GM23338 (cell line): ENCODE measurements at regions not wholly inside any gene's neighbourhood (a gene's known extent, or its start where the extent isn't known, plus 50 kb on each side); places are given as distances from the start of the nearest gene placed in this dataset.

Experiments
- ATAC-seq: fragments of 200-7000 bp; cut with Tn5 transposase; 3 replicates; pipeline ENCODE4 v1.9.1; 2020
- DNase-seq: peaks from one replicate; pipeline ENCODE4 v3.0.0-alpha.2; 2015; ENCODE audit warnings: low spot score
- H2AFZ ChIP-seq: fragments of 200-600 bp; sonication (generic); 2 replicates; pipeline ENCODE4 v1.8.0; 2016; ENCODE audit warnings: antibody characterized with exemption, mild to moderate bottlenecking, moderate library complexity
- H3F3A ChIP-seq: fragments of 200-600 bp; sonication (generic); replicated peaks from 2 replicates; pipeline ENCODE4 v1.8.0; 2017; ENCODE audit warnings: antibody characterized with exemption, mixed run types, low read depth
- H3K27ac ChIP-seq: fragments of 200-600 bp; sonication (generic); 2 replicates; pipeline ENCODE4 v1.6.1; 2016; ENCODE audit warnings: low read depth
- H3K27me3 ChIP-seq: fragments of 200-600 bp; sonication (generic); 2 replicates; pipeline ENCODE4 v1.8.0; 2016; ENCODE audit warnings: mild to moderate bottlenecking, mixed run types, moderate library complexity; ENCODE audit not compliant: insufficient read depth
- H3K36me3 ChIP-seq: fragments of 200-600 bp; sonication (generic); 2 replicates; pipeline ENCODE4 v1.8.0; 2016; ENCODE audit warnings: mild to moderate bottlenecking; ENCODE audit not compliant: insufficient read depth
- H3K4me1 ChIP-seq: fragments of 200-600 bp; sonication (generic); 2 replicates; pipeline ENCODE4 v1.8.0; 2016; ENCODE audit warnings: mild to moderate bottlenecking, moderate library complexity; ENCODE audit not compliant: insufficient read depth
- H3K4me2 ChIP-seq: fragments of 200-600 bp; sonication (generic); 2 replicates; pipeline ENCODE4 v1.7.1; 2017; ENCODE audit warnings: mixed run types
- H3K4me3 ChIP-seq: fragments of 200-600 bp; sonication (generic); 2 replicates; pipeline ENCODE4 v1.6.1; 2016; ENCODE audit warnings: mixed run types
- H3K79me2 ChIP-seq: fragments of 200-600 bp; sonication (generic); replicated peaks from 2 replicates; pipeline ENCODE4 v1.8.0; 2017; ENCODE audit warnings: mild to moderate bottlenecking; ENCODE audit not compliant: insufficient read depth
- H3K9me2 ChIP-seq: fragments of 200-600 bp; sonication (generic); 2 replicates; pipeline ENCODE4 v1.8.0; 2017; ENCODE audit not compliant: insufficient read depth
- H4K20me1 ChIP-seq: fragments of 200-600 bp; sonication (generic); replicated peaks from 2 replicates; pipeline ENCODE4 v1.8.0; 2017; ENCODE audit warnings: mild to moderate bottlenecking; ENCODE audit not compliant: insufficient read depth
- H3K27ac Mint-ChIP-seq: 2 replicates; pipeline ENCODE4 v1.8.0; 2020; ENCODE audit warnings: inconsistent platforms, mild to moderate bottlenecking, moderate library complexity, mixed read lengths
- H3K27me3 Mint-ChIP-seq: 3 replicates; pipeline ENCODE4 v1.8.0; 2022; ENCODE audit warnings: low read depth, mild to moderate bottlenecking, moderate library complexity, mixed read lengths, inconsistent platforms; ENCODE audit not compliant: insufficient read depth, poor library complexity
- H3K36me3 Mint-ChIP-seq: 3 replicates; pipeline ENCODE4 v1.8.0; 2021; ENCODE audit warnings: low read depth, mild to moderate bottlenecking, inconsistent platforms, moderate library complexity, mixed read lengths
- H3K4me1 Mint-ChIP-seq: 3 replicates; pipeline ENCODE4 v1.8.0; 2020; ENCODE audit warnings: mild to moderate bottlenecking, inconsistent platforms, mixed read lengths
- H3K4me3 Mint-ChIP-seq: 3 replicates; pipeline ENCODE4 v1.8.0; 2021; ENCODE audit warnings: moderate library complexity, mild to moderate bottlenecking, inconsistent platforms, mixed read lengths
- H3K9me3 Mint-ChIP-seq: 3 replicates; pipeline ENCODE4 v1.8.0; 2020; ENCODE audit warnings: moderate library complexity, mild to moderate bottlenecking, inconsistent platforms, mixed read lengths
- CTCF ChIP-seq, 2 experiments: fragments of 200-600 bp in 1 of 2; sonication (generic) in 1 of 2; conservative IDR thresholded peaks; 2 replicates each; pipeline versions ENCODE4 v1.5.1 to v1.6.1; 2016 to 2017; ENCODE audit warnings: antibody characterized with exemption in 2 of 2, low read depth in 2 of 2, mild to moderate bottlenecking in 2 of 2, moderate library complexity in 1 of 2
- EZH2 ChIP-seq: fragments of 200-600 bp; sonication (generic); IDR thresholded peaks from one replicate; pipeline ENCODE4 v1.8.0; 2017; ENCODE audit warnings: antibody characterized with exemption, mild to moderate bottlenecking, low read depth; ENCODE audit not compliant: unreplicated experiment
- EZH2phosphoT487 ChIP-seq: fragments of 200-600 bp; sonication (generic); IDR thresholded peaks from one replicate; pipeline ENCODE4 v1.8.1; 2018; ENCODE audit warnings: antibody characterized with exemption; ENCODE audit not compliant: unreplicated experiment
- NANOG ChIP-seq: IDR thresholded peaks from 2 replicates; pipeline ENCODE4 v1.6.1; 2016; ENCODE audit warnings: antibody characterized with exemption, borderline replicate concordance
- POLR2AphosphoS5 ChIP-seq: IDR thresholded peaks from 2 replicates; pipeline ENCODE4 v1.6.1; 2016; ENCODE audit warnings: antibody characterized with exemption, low read depth
- STAT1 ChIP-seq: IDR thresholded peaks from one replicate; pipeline ENCODE4 v1.6.1; 2016; ENCODE audit warnings: antibody characterized with exemption; ENCODE audit not compliant: unreplicated experiment
- ZNF331 ChIP-seq: fragments of 250-450 bp; sonication (Bioruptor Pico); IDR thresholded peaks from 2 replicates; pipeline ENCODE4 v1.5.0; 2020; ENCODE audit warnings: low read depth, mild to moderate bottlenecking, moderate library complexity
- TF ChIP-seq, protein P1 (sequence below): IDR thresholded peaks from one replicate; pipeline ENCODE4 v1.6.1; 2018; ENCODE audit warnings: antibody characterized with exemption; ENCODE audit not compliant: unreplicated experiment
- TF ChIP-seq, protein P2 (sequence below): fragments of 250-450 bp; sonication (Bioruptor Pico); IDR thresholded peaks from 2 replicates; pipeline ENCODE4 v1.5.0; 2020; ENCODE audit warnings: mild to moderate bottlenecking, moderate library complexity

DNA sequence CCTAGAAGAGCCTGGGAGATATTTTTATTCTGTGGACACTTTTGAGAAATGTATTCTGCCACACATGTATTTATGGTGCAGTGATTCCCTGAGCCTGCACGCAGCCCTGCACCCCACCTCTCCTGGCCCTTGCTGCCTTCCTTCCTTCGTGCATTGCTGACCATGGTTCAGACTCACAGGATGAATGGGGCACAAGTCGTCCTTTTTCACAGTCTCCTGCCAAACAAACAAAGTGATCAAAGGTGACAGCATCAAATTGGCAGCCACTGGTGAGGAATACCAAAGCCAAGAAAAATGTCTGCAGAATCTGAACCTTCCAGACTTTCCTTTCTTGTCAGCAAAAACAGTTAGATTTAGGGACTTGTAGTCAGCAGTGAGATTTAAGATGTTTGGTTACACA, 215.0 kb downstream of the ACTR3B start (continued):
- TF ChIP-seq NANOG (no peak), POLR2AphosphoS5 (no peak), CTCF (conservative IDR thresholded peaks at IDR 0.05; ENCODE audit: low read depth in 2 of 2) (no peak), EZH2 (no peak), EZH2phosphoT487 (no peak)

DNA sequence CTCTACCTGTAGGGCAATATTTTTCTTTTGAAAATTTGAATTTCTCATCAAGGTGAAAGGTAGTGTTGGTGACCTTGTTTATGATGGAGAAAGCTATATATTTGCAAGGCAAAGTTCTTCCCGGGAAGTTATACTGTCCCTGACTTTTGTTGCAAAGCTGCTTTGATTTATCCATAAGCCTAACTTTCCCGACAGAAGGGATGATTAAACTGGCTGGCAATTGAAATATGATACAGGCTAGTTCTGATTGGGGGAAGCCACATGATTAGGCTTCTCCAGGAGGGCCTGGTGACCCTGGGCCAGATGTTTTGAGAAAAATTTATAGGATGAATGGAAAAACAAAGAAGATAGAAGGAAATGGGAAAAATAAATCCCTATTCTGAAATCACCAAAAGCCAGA, 215.5 kb downstream of the ACTR3B start:
- Mint-ChIP-seq H3K36me3 (peaks cover 47% of the 10 kb centered on the region), H3K27ac (no peak overlapping the region), H3K4me1 (peaks cover 11% of the 10 kb centered on the region), H3K27me3 (peaks cover 16% of the 10 kb centered on the region), H3K9me3 (peaks cover 47% of the 10 kb centered on the region), H3K4me3 (no peak overlapping the region)
- Histone ChIP-seq H3F3A (no peaks in the 10 kb centered on the region), H3K4me3 (no peak overlapping the region), H3K4me2 (no peak overlapping the region), H4K20me1 (no peaks in the 10 kb centered on the region), H3K27me3 (peaks cover 9% of the 10 kb centered on the region; the same call in 1 of the 2 replicates), H3K9me2 (peaks cover 7% of the 10 kb centered on the region), H2AFZ (no peak overlapping the region), H3K79me2 (no peaks in the 10 kb centered on the region), H3K36me3 (peaks cover 5% of the 10 kb centered on the region), H3K27ac (no peak overlapping the region), H3K4me1 (0 out of 2 replicates have a peak, but pooled peaks cover under 1% of the 10 kb centered on the region)
- TF ChIP-seq, protein P1, sequence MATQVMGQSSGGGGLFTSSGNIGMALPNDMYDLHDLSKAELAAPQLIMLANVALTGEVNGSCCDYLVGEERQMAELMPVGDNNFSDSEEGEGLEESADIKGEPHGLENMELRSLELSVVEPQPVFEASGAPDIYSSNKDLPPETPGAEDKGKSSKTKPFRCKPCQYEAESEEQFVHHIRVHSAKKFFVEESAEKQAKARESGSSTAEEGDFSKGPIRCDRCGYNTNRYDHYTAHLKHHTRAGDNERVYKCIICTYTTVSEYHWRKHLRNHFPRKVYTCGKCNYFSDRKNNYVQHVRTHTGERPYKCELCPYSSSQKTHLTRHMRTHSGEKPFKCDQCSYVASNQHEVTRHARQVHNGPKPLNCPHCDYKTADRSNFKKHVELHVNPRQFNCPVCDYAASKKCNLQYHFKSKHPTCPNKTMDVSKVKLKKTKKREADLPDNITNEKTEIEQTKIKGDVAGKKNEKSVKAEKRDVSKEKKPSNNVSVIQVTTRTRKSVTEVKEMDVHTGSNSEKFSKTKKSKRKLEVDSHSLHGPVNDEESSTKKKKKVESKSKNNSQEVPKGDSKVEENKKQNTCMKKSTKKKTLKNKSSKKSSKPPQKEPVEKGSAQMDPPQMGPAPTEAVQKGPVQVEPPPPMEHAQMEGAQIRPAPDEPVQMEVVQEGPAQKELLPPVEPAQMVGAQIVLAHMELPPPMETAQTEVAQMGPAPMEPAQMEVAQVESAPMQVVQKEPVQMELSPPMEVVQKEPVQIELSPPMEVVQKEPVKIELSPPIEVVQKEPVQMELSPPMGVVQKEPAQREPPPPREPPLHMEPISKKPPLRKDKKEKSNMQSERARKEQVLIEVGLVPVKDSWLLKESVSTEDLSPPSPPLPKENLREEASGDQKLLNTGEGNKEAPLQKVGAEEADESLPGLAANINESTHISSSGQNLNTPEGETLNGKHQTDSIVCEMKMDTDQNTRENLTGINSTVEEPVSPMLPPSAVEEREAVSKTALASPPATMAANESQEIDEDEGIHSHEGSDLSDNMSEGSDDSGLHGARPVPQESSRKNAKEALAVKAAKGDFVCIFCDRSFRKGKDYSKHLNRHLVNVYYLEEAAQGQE, result no peak
- TF ChIP-seq ZNF331 (no peak), STAT1 (no peak)
- TF ChIP-seq, protein P2, sequence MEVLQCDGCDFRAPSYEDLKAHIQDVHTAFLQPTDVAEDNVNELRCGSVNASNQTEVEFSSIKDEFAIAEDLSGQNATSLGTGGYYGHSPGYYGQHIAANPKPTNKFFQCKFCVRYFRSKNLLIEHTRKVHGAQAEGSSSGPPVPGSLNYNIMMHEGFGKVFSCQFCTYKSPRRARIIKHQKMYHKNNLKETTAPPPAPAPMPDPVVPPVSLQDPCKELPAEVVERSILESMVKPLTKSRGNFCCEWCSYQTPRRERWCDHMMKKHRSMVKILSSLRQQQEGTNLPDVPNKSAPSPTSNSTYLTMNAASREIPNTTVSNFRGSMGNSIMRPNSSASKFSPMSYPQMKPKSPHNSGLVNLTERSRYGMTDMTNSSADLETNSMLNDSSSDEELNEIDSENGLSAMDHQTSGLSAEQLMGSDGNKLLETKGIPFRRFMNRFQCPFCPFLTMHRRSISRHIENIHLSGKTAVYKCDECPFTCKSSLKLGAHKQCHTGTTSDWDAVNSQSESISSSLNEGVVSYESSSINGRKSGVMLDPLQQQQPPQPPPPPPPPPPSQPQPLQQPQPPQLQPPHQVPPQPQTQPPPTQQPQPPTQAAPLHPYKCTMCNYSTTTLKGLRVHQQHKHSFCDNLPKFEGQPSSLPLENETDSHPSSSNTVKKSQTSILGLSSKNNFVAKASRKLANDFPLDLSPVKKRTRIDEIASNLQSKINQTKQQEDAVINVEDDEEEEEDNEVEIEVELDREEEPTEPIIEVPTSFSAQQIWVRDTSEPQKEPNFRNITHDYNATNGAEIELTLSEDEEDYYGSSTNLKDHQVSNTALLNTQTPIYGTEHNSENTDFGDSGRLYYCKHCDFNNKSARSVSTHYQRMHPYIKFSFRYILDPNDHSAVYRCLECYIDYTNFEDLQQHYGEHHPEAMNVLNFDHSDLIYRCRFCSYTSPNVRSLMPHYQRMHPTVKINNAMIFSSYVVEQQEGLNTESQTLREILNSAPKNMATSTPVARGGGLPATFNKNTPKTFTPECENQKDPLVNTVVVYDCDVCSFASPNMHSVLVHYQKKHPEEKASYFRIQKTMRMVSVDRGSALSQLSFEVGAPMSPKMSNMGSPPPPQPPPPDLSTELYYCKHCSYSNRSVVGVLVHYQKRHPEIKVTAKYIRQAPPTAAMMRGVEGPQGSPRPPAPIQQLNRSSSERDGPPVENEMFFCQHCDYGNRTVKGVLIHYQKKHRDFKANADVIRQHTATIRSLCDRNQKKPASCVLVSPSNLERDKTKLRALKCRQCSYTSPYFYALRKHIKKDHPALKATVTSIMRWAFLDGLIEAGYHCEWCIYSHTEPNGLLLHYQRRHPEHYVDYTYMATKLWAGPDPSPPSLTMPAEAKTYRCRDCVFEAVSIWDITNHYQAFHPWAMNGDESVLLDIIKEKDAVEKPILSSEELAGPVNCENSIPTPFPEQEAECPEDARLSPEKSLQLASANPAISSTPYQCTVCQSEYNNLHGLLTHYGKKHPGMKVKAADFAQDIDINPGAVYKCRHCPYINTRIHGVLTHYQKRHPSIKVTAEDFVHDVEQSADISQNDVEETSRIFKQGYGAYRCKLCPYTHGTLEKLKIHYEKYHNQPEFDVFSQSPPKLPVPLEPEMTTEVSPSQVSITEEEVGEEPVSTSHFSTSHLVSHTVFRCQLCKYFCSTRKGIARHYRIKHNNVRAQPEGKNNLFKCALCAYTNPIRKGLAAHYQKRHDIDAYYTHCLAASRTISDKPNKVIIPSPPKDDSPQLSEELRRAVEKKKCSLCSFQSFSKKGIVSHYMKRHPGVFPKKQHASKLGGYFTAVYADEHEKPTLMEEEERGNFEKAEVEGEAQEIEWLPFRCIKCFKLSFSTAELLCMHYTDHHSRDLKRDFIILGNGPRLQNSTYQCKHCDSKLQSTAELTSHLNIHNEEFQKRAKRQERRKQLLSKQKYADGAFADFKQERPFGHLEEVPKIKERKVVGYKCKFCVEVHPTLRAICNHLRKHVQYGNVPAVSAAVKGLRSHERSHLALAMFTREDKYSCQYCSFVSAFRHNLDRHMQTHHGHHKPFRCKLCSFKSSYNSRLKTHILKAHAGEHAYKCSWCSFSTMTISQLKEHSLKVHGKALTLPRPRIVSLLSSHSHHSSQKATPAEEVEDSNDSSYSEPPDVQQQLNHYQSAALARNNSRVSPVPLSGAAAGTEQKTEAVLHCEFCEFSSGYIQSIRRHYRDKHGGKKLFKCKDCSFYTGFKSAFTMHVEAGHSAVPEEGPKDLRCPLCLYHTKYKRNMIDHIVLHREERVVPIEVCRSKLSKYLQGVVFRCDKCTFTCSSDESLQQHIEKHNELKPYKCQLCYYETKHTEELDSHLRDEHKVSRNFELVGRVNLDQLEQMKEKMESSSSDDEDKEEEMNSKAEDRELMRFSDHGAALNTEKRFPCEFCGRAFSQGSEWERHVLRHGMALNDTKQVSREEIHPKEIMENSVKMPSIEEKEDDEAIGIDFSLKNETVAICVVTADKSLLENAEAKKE (CRISPR knock-in tag), result no peak
- ATAC-seq (no peak), DNase-seq (no peak)
